Right atrium auricular region (tissue), 2 donors: ENCODE measurements at regions not wholly inside any gene's neighbourhood (a gene's known extent, or its start where the extent isn't known, plus 50 kb on each side); places are given as distances from the start of the nearest gene placed in this dataset.

Experiments used
- DNase-seq: peaks from one replicate; pipeline ENCODE4 v3.0.0-alpha.2; 2019; ENCODE audit warnings: low spot score
- H3K27ac ChIP-seq, 2 donors: fragments of 200-600 bp; sonication (generic); 1 replicate in 1 of 2; 2 replicates in 1 of 2; pipeline ENCODE4 v1.5.1; 2016 to 2019
- H3K27me3 ChIP-seq, 2 donors: fragments of 200-600 bp; sonication (generic); one replicate each; pipeline versions ENCODE4 v1.5.1 to v1.6.0; 2017 to 2019
- H3K36me3 ChIP-seq: fragments of 200-600 bp; sonication (generic); one replicate; pipeline ENCODE4 v1.5.1; 2016
- H3K4me1 ChIP-seq, 2 donors: fragments of 200-600 bp; sonication (generic); one replicate each; pipeline versions ENCODE4 v1.5.1 to v1.6.0; 2017 to 2019
- H3K4me3 ChIP-seq, 2 donors: fragments of 200-600 bp; sonication (generic); 1 replicate in 1 of 2; 2 replicates in 1 of 2; pipeline ENCODE4 v1.5.1; 2017 to 2019; ENCODE audit warnings: mild to moderate bottlenecking in 1 of 2, moderate library complexity in 1 of 2
- H3K9me3 ChIP-seq, 2 donors: fragments of 200-600 bp; sonication (generic); one replicate each; pipeline ENCODE4 v1.5.1; 2019
- TF ChIP-seq, protein P1 (sequence below), 2 donors: fragments of 200-600 bp; sonication (generic); IDR thresholded peaks; one replicate each; pipeline ENCODE4 v1.5.1; 2019; ENCODE audit warnings: antibody characterized with exemption in 2 of 2

DNA sequence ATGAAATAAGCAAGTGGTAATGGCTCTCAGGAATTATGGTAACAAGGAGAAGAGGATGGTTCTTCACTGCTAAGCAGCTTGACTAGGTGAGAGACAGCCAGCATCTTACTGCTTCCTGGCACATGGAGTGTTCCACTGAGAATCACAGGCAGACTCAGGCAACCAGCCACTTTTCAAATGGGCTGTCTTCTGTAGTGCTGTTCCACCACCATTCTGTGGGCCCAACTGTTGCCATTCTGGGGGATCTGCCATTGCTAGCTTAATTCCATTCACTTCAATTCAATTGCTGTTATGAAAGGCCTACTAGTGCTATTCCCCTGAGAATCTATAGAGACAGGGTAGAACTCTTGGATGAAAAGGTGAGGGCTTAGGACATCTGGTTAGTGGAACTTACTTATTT, 341.9 kb downstream of the KCNRG start:
- peaks cover 0 to 19% of the 10 kb centered on the region in 2 donors for H3K4me1 ChIP-seq
- TF ChIP-seq, protein P1, sequence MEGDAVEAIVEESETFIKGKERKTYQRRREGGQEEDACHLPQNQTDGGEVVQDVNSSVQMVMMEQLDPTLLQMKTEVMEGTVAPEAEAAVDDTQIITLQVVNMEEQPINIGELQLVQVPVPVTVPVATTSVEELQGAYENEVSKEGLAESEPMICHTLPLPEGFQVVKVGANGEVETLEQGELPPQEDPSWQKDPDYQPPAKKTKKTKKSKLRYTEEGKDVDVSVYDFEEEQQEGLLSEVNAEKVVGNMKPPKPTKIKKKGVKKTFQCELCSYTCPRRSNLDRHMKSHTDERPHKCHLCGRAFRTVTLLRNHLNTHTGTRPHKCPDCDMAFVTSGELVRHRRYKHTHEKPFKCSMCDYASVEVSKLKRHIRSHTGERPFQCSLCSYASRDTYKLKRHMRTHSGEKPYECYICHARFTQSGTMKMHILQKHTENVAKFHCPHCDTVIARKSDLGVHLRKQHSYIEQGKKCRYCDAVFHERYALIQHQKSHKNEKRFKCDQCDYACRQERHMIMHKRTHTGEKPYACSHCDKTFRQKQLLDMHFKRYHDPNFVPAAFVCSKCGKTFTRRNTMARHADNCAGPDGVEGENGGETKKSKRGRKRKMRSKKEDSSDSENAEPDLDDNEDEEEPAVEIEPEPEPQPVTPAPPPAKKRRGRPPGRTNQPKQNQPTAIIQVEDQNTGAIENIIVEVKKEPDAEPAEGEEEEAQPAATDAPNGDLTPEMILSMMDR (IDR thresholded peaks at IDR 0.05), result no peak
- peak overlapping the region; percentile 19 to 56 for H3K27ac ChIP-seq
- no peak overlapping the region for H3K4me3 ChIP-seq
- DNase-seq, result no peak
- no peaks in the 10 kb centered on the region for H3K27me3 ChIP-seq
- no peaks in the 10 kb centered on the region for H3K36me3 ChIP-seq
- H3K9me3 ChIP-seq, result no peaks in the 10 kb centered on the region

DNA sequence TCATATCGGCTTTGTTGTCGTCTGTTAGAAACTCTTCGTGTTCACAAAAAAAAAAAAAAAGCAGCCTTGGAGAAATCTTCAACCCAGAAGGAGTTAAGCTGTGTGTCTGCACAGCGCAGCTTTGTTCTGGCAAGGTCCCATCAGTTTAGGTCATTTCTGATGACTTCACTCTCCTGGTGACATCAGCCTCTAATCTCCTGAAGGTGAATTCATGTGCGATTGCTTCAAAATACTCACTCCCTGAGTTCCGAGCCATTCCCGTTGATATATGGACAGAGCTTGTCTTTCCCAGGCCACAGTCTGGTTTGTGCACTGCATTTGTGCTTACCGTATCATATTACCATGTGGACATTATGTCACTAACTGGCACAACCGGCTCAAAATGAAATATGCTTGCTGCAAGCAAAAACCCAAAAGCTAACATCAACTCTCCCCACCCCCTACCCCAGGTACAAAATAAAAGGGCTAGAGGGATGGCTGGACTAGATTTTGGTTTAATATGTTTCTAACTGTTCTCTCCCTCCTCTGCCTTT, 342.4 kb downstream of the KCNRG start:
- Histone ChIP-seq H3K27ac (peak overlapping the region; percentile 19 to 56), H3K9me3 (no peaks in the 10 kb centered on the region), H3K4me1 (peaks cover 0 to 19% of the 10 kb centered on the region in 2 donors), H3K4me3 (no peak overlapping the region), H3K36me3 (no peaks in the 10 kb centered on the region), H3K27me3 (no peaks in the 10 kb centered on the region)
- no peak for DNase-seq
- TF ChIP-seq, protein P1 (IDR thresholded peaks at IDR 0.05), result no peak

DNA sequence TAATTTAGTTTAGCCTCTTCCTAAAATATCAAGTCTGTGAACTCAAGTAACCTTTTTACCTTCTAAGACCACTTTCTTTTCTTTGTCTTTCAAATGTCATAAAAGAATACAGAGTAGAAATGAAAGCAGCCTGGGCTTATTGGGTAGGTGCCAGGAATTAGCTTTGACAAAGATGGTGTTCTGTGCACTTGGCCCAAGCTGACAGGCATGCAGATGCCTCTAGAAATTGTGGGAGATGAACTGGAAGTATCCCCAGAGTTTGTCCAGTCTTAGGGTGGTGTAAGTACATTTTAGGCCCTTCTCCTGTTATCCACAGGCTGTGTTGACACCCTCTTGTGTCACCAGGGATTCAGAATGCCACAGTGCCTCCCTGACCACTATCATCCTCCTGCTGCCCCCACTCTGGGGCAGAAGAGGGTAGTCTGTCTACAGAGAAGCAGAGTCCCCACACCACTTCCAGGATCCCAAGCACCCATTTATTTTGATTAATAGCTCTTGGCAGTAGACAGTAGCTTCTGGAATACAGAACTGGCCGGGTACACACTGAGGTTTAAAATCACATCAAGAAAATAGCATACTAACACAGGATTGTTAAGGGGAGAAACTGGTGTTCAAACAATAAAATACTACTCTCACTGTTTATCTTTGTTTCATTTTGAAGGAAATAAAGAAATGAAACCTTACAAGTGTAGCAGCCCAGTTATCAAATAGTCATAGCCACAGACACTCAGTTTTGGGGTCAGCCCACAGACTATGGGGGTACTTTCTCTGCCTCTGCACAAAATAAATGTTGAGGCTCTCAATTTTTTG, 343.2 kb downstream of the KCNRG start:
- Histone ChIP-seq H3K36me3 (no peaks in the 10 kb centered on the region), H3K27me3 (no peaks in the 10 kb centered on the region), H3K9me3 (no peaks in the 10 kb centered on the region), H3K4me3 (no peak overlapping the region), H3K27ac (peak overlapping the region; percentile 19 to 56), H3K4me1 (peaks cover 0 to 19% of the 10 kb centered on the region in 2 donors)
- DNase-seq, result no peak
- TF ChIP-seq, protein P1 (IDR thresholded peaks at IDR 0.05), result no peak

DNA sequence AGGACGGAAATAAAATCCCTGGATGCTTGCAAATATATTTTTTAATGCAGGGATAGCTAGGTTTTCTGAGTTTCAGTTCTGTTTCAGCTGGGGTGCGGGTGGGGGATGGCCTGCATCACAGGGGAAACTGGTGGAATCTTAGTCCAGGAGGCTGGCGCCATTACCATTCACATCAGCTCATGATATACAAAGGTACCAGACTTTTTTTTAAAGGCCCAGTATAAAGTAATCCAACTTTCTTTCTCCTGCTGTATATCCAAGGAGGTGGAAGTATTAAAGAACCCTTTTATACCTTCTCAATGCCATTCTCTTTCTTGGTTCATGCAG, 343.8 kb downstream of the KCNRG start:
- Histone ChIP-seq H3K9me3 (no peaks in the 10 kb centered on the region), H3K36me3 (no peaks in the 10 kb centered on the region), H3K4me3 (no peak overlapping the region), H3K27me3 (no peaks in the 10 kb centered on the region), H3K27ac (no peak overlapping the region), H3K4me1 (peaks cover 0 to 19% of the 10 kb centered on the region in 2 donors)
- TF ChIP-seq, protein P1 (IDR thresholded peaks at IDR 0.05), result no peak
- no peak for DNase-seq

DNA sequence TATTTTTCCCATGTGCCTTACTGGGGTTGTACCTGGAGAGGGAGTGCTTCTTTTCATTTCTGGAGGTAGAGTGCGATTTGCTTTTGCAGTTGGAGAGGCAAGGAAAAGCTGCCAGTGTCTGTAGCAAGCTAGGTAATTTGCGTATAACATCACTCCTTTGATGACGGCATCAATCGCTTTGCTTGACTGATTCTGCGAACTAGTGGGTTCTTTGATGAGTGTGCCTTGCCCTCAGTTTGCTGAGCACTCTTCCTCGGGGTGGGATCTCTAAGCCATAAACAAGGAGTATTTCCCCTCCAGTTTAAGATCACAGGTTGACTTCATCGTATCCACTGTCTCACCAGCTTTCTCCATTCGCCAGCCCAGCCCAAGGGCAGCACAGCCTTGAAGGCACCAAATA, 344.5 kb downstream of the KCNRG start:
- no peak for DNase-seq
- TF ChIP-seq, protein P1 (IDR thresholded peaks at IDR 0.05), result no peak
- no peak overlapping the region for H3K4me3 ChIP-seq

More for the DNA sequence above, 344.5 kb downstream of the KCNRG start:
- H3K27ac ChIP-seq, result no peak overlapping the region
- H3K27me3 ChIP-seq, result no peaks in the 10 kb centered on the region
- no peaks in the 10 kb centered on the region for H3K9me3 ChIP-seq
- H3K4me1 ChIP-seq, result peaks cover 0 to 19% of the 10 kb centered on the region in 2 donors
- no peaks in the 10 kb centered on the region for H3K36me3 ChIP-seq
